Lung (tissue), 11 donors: ENCODE measurements at regions not wholly inside any gene's neighbourhood (a gene's known extent, or its start where the extent isn't known, plus 50 kb on each side); places are given as distances from the start of the nearest gene placed in this dataset.

Source experiments
- ATAC-seq: fragments of 200-7000 bp; cut with Tn5 transposase; one replicate; pipeline ENCODE4 v1.9.1; 2020; ENCODE audit warnings: moderate number of reproducible peaks; ENCODE audit not compliant: insufficient read depth, low FRiP score
- DNase-seq, 3 donors: peaks; one replicate each; pipeline ENCODE4 v3.0.0-alpha.2; 2013 to 2017
- H3K27ac ChIP-seq, 2 donors: one replicate each; pipeline ENCODE4 v1.5.1; 2013; ENCODE audit warnings: mild to moderate bottlenecking in 2 of 2, moderate library complexity in 2 of 2, control low read depth in 1 of 2, inconsistent platforms in 1 of 2, low read depth in 1 of 2, low read length in 1 of 2
- H3K27me3 ChIP-seq, 3 donors: one replicate each; pipeline ENCODE4 v1.5.1; 2013; ENCODE audit warnings: low read length in 2 of 3; ENCODE audit not compliant: control insufficient read depth in 3 of 3, insufficient read depth in 3 of 3
- H3K36me3 ChIP-seq, 4 donors: one replicate each; pipeline ENCODE4 v1.5.1; 2013; ENCODE audit warnings: low read length in 4 of 4, mild to moderate bottlenecking in 1 of 4, moderate library complexity in 1 of 4; ENCODE audit not compliant: control insufficient read depth in 4 of 4, insufficient read depth in 4 of 4
- H3K4me1 ChIP-seq, 5 donors: one replicate each; pipeline ENCODE4 v1.5.1; 2013; ENCODE audit warnings: low read length in 5 of 5, mild to moderate bottlenecking in 2 of 5, moderate library complexity in 1 of 5; ENCODE audit not compliant: control insufficient read depth in 5 of 5, insufficient read depth in 5 of 5
- H3K4me3 ChIP-seq: one replicate; pipeline ENCODE4 v1.5.1; 2013; ENCODE audit warnings: mild to moderate bottlenecking, control low read depth, moderate library complexity
- H3K9ac ChIP-seq, 2 donors: one replicate each; pipeline ENCODE4 v1.5.1; 2013; ENCODE audit warnings: low read length in 2 of 2, control low read depth in 1 of 2; ENCODE audit not compliant: insufficient read depth in 1 of 2
- H3K9me3 ChIP-seq, 4 donors: one replicate each; pipeline ENCODE4 v1.5.1; 2013; ENCODE audit warnings: low read length in 3 of 4, mild to moderate bottlenecking in 1 of 4, moderate library complexity in 1 of 4; ENCODE audit not compliant: control insufficient read depth in 4 of 4, insufficient read depth in 3 of 4
- WGBS, 2 donors: extraction: QIAGEN DNeasy Blood & Tissue Kit; methylation state at CpG; one replicate each; pipeline ENCODE4 v1.1.7; 2013; 5-methylcytosine and 5-hydroxymethylcytosine counted together
- TF ChIP-seq, protein P1 (sequence below): IDR thresholded peaks from 2 replicates; pipeline ENCODE4 v1.5.1; 2012; ENCODE audit warnings: mild to moderate bottlenecking; ENCODE audit errors: control extremely low read depth, extremely low read depth
- donor health status: control.
- donor health status: control.
- donor health status: Bipolar disorder and iron deficiency.
- donor health status: healthy.
- donor health status: DM: yes; HTN: yes; CAD: no.

DNA sequence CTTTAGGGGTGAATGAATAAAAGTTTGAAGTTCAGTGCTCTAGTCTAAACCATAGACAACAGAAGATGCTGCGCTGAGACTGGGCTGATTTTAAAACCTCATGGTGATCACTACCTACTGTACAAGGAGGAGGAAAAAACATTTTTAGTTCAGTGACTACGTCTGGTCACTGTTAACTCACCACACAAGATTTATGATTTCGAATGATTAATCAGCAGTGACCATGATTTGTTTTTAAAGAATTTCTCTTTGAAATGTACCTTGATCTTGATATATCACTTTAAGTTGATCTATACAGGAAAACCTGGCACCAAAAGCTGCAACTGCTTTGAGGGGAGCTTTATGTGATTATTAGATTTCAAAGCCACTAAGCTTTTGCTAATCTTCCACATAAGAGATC is 286.3 kb downstream of the PDGFC start:
- TF ChIP-seq, protein P1, sequence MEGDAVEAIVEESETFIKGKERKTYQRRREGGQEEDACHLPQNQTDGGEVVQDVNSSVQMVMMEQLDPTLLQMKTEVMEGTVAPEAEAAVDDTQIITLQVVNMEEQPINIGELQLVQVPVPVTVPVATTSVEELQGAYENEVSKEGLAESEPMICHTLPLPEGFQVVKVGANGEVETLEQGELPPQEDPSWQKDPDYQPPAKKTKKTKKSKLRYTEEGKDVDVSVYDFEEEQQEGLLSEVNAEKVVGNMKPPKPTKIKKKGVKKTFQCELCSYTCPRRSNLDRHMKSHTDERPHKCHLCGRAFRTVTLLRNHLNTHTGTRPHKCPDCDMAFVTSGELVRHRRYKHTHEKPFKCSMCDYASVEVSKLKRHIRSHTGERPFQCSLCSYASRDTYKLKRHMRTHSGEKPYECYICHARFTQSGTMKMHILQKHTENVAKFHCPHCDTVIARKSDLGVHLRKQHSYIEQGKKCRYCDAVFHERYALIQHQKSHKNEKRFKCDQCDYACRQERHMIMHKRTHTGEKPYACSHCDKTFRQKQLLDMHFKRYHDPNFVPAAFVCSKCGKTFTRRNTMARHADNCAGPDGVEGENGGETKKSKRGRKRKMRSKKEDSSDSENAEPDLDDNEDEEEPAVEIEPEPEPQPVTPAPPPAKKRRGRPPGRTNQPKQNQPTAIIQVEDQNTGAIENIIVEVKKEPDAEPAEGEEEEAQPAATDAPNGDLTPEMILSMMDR = no peak
- H3K9ac ChIP-seq = no peak overlapping the region
- DNase-seq = no peak
- no peak for ATAC-seq
- H3K36me3 ChIP-seq = no peaks in the 10 kb centered on the region
- H3K27ac ChIP-seq = no peak overlapping the region
- H3K4me3 ChIP-seq = no peak overlapping the region
- no peaks in the 10 kb centered on the region for H3K27me3 ChIP-seq
- 76 to 82% methylated on average over 3 of the region's 3 CpGs for WGBS, 2 donors
- H3K4me1 ChIP-seq = peaks cover 0 to 23% (median 0%) of the 10 kb centered on the region in 5 donors
- H3K9me3 ChIP-seq = no peaks in the 10 kb centered on the region

DNA sequence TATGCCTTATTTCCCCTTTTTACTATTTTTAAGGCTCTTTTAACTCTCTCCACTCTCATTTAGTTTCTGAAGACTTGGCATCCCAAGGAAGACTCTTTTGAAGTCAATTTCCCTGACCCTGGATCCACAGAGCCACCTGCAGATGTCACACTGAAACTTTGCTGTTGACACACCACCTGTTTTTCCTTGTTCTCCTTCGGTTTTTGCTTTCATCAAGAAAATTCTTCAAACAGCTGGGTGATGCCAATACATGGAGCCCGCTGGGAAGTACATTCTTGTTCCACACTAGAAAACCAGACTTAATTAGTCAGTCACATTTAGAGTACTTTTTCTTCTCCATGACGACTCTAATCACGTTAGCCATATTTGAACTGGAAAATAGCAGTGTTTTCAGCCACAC is 293.9 kb downstream of the PDGFC start:
- TF ChIP-seq, protein P1 = no peak
- no peak for DNase-seq
- Histone ChIP-seq H3K9ac (no peak overlapping the region), H3K27me3 (no peaks in the 10 kb centered on the region), H3K4me1 (no peaks in the 10 kb centered on the region), H3K36me3 (no peaks in the 10 kb centered on the region), H3K9me3 (no peaks in the 10 kb centered on the region), H3K27ac (no peak overlapping the region), H3K4me3 (no peak overlapping the region)
- ATAC-seq = no peak
- WGBS, 2 donors = 66 to 82% methylated on average over 4 of the region's 4 CpGs

DNA sequence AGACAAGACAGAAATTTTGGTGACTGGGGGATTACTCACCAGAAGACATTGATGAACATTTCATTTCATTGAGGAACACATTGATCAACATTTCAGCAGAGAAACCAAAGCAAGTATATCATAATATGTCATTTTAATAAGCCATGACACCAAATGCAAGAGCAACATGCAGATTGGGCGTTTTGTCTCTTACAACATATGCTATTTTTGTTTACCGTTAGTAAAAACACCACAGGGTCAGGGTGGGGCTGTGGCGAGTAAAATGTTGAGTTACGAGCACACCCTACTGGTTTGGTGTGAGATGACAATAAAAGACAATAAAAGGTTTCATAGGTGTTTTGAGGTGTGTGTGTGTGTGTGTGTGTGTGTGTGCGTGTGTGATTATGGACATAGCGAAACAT is 294.5 kb downstream of the PDGFC start:
- Histone ChIP-seq H3K9ac (no peak overlapping the region), H3K27me3 (no peaks in the 10 kb centered on the region), H3K27ac (no peak overlapping the region), H3K36me3 (no peaks in the 10 kb centered on the region), H3K9me3 (no peaks in the 10 kb centered on the region), H3K4me3 (no peak overlapping the region), H3K4me1 (no peaks in the 10 kb centered on the region)
- ATAC-seq = no peak
- 61 to 66% methylated on average over 6 of the region's 6 CpGs for WGBS, 2 donors
- TF ChIP-seq, protein P1 = no peak
- no peak for DNase-seq

GRCh38 chr4:156676116-156676851 is 295.3 kb downstream of the PDGFC start:
- WGBS, 2 donors = 94 to 97% methylated on average over 3 of the region's 3 CpGs

More at GRCh38 chr4:156676116-156676851, 295.3 kb downstream of the PDGFC start:
- Histone ChIP-seq H3K27ac (no peak overlapping the region), H3K9ac (no peak overlapping the region), H3K27me3 (no peaks in the 10 kb centered on the region), H3K4me3 (no peak overlapping the region), H3K9me3 (no peaks in the 10 kb centered on the region), H3K4me1 (no peaks in the 10 kb centered on the region), H3K36me3 (no peaks in the 10 kb centered on the region)
- no peak for ATAC-seq
- DNase-seq = no peak
- TF ChIP-seq, protein P1 = no peak
